HepG2 (cell line): ENCODE measurements at regions not wholly inside any gene's neighbourhood (a gene's known extent, or its start where the extent isn't known, plus 50 kb on each side); places are given as distances from the start of the nearest gene placed in this dataset.

Experiments
- ATF7-NPFF ChIP-seq: sonication (generic); formaldehyde crosslinking; IDR thresholded peaks from 2 replicates; pipeline ENCODE4 v1.8.1; 2023; ENCODE audit warnings: mild to moderate bottlenecking, low read depth, missing genetic modification reagents, moderate library complexity
- CCAR2 ChIP-seq: fragments of 200-400 bp; formaldehyde crosslinking; optimal IDR thresholded peaks from 2 replicates; pipeline ENCODE3; 2018; ENCODE audit warnings: low read depth, mild to moderate bottlenecking, low read length, moderate library complexity
- CHD2 ChIP-seq: IDR thresholded peaks from 2 replicates; pipeline ENCODE4 v1.6.1; 2011; ENCODE audit warnings: low read depth, low read length, improper control_type of control experiment
- CHD4 ChIP-seq: fragments of 200-600 bp; sonication (generic); IDR thresholded peaks from 2 replicates; pipeline ENCODE4 v1.7.0; 2017; ENCODE audit warnings: mild to moderate bottlenecking, low read length, borderline replicate concordance
- HNF4G ChIP-seq, 2 experiments: sonication (generic) in 1 of 2; formaldehyde crosslinking in 1 of 2; IDR thresholded peaks; 2 replicates each; pipeline versions ENCODE4 v1.4.0 to v1.6.1; 2011 to 2020; ENCODE audit warnings: borderline replicate concordance in 2 of 2, low read depth in 2 of 2, mild to moderate bottlenecking in 2 of 2, low read length in 1 of 2, missing genetic modification reagents in 1 of 2, moderate library complexity in 1 of 2
- ISX ChIP-seq: sonication (generic); formaldehyde crosslinking; conservative IDR thresholded peaks from 2 replicates; pipeline ENCODE4 v1.5.0; 2020; ENCODE audit warnings: missing genetic modification reagents
- NFE2 ChIP-seq: sonication (generic); formaldehyde crosslinking; IDR thresholded peaks from 2 replicates; pipeline ENCODE4 v1.4.0; 2020; ENCODE audit warnings: missing genetic modification reagents
- NPAS2 ChIP-seq: sonication (generic); formaldehyde crosslinking; IDR thresholded peaks from 2 replicates; pipeline ENCODE4 v1.8.0; 2022; ENCODE audit warnings: mild to moderate bottlenecking, missing genetic modification reagents, borderline replicate concordance
- RNF2 ChIP-seq: fragments of 450-650 bp; conservative IDR thresholded peaks from 2 replicates; pipeline ENCODE4 v1.6.1; 2016; ENCODE audit warnings: low read depth
- SRY ChIP-seq: sonication (generic); formaldehyde crosslinking; IDR thresholded peaks from 2 replicates; pipeline ENCODE4 v1.8.0; 2022; ENCODE audit warnings: mild to moderate bottlenecking, missing genetic modification reagents
- TFDP1 ChIP-seq: IDR thresholded peaks from 2 replicates; pipeline ENCODE4 v1.6.1; 2016; ENCODE audit warnings: missing compliant biosample characterization, missing genetic modification reagents, borderline replicate concordance
- ZNF275 ChIP-seq: sonication (generic); formaldehyde crosslinking; IDR thresholded peaks from 2 replicates; pipeline ENCODE4 v1.8.0; 2022; ENCODE audit warnings: missing genetic modification reagents, mild to moderate bottlenecking, inconsistent platforms, borderline replicate concordance
- ZNF326 ChIP-seq: sonication (generic); formaldehyde crosslinking; IDR thresholded peaks from 2 replicates; pipeline ENCODE4 v1.4.0; 2020; ENCODE audit warnings: missing genetic modification reagents, borderline replicate concordance
- ZNF367 ChIP-seq: sonication (generic); formaldehyde crosslinking; IDR thresholded peaks from 2 replicates; pipeline ENCODE4 v1.4.0; 2020; ENCODE audit warnings: missing genetic modification reagents, borderline replicate concordance
- ZNF484 ChIP-seq: sonication (generic); formaldehyde crosslinking; IDR thresholded peaks from 2 replicates; pipeline ENCODE4 v1.5.1; 2020; ENCODE audit warnings: mild to moderate bottlenecking, low read depth, missing genetic modification reagents, borderline replicate concordance
- ZNF768 ChIP-seq: sonication (generic); formaldehyde crosslinking; IDR thresholded peaks from 2 replicates; pipeline ENCODE4 v1.4.0; 2020; ENCODE audit warnings: missing genetic modification reagents
- ZNF775 ChIP-seq: sonication (generic); formaldehyde crosslinking; IDR thresholded peaks from 2 replicates; pipeline ENCODE4 v1.4.0; 2020; ENCODE audit warnings: missing genetic modification reagents, mild to moderate bottlenecking, moderate library complexity, borderline replicate concordance
- ZNF782 ChIP-seq: sonication (generic); formaldehyde crosslinking; IDR thresholded peaks from 2 replicates; pipeline ENCODE4 v1.4.0; 2020; ENCODE audit warnings: missing genetic modification reagents, mild to moderate bottlenecking, borderline replicate concordance
- ZSCAN21 ChIP-seq: sonication (generic); formaldehyde crosslinking; IDR thresholded peaks from 2 replicates; pipeline ENCODE4 v1.8.0; 2022; ENCODE audit warnings: mild to moderate bottlenecking, missing genetic modification reagents, moderate library complexity, borderline replicate concordance
- TF ChIP-seq, protein P1 (sequence below): sonication (generic); formaldehyde crosslinking; IDR thresholded peaks from 2 replicates; pipeline ENCODE4 v1.4.0; 2020; ENCODE audit warnings: missing genetic modification reagents
- TF ChIP-seq, protein P2 (sequence below): sonication (generic); formaldehyde crosslinking; IDR thresholded peaks from 2 replicates; pipeline ENCODE4 v1.5.0; 2020; ENCODE audit warnings: missing genetic modification reagents

DNA sequence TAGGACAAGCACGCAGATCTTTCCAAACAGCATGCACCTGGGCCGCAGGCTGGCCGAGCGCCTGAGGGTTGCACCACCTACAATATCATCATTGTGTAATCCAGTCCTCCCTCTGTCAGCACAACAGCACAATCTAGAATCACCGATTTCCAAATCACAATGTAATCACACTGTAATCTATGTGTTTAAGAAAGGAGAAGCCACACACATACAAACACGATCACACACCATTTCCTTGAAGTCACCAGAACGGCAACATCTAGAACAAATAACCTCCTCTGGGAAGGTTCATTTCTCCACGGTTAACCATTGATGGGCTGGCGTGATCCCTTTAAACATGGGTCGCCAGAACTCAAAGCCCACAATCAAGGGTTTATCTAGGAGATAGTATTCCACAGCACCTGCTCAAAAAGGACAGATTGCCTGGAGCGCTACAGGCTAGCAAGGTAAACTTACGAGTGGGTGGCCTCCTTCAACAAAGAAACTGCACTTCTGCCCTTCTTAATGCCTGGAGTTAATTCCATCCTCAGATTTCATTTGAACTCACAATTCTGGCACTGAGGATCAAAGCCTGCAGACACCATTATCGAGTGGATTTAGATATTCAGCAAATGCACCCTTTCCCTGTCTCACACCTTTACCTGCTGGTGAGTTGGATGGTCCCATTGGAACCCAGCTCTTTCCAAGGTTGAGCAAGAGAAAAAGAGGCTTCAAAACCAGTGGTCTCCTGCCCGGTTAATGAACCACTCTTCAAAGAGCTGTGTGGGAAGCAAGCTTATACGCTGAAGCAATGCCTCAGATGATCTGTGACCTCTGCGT lies 83.8 kb upstream of the FOXQ1 start (continued):
- TF ChIP-seq, protein P1, sequence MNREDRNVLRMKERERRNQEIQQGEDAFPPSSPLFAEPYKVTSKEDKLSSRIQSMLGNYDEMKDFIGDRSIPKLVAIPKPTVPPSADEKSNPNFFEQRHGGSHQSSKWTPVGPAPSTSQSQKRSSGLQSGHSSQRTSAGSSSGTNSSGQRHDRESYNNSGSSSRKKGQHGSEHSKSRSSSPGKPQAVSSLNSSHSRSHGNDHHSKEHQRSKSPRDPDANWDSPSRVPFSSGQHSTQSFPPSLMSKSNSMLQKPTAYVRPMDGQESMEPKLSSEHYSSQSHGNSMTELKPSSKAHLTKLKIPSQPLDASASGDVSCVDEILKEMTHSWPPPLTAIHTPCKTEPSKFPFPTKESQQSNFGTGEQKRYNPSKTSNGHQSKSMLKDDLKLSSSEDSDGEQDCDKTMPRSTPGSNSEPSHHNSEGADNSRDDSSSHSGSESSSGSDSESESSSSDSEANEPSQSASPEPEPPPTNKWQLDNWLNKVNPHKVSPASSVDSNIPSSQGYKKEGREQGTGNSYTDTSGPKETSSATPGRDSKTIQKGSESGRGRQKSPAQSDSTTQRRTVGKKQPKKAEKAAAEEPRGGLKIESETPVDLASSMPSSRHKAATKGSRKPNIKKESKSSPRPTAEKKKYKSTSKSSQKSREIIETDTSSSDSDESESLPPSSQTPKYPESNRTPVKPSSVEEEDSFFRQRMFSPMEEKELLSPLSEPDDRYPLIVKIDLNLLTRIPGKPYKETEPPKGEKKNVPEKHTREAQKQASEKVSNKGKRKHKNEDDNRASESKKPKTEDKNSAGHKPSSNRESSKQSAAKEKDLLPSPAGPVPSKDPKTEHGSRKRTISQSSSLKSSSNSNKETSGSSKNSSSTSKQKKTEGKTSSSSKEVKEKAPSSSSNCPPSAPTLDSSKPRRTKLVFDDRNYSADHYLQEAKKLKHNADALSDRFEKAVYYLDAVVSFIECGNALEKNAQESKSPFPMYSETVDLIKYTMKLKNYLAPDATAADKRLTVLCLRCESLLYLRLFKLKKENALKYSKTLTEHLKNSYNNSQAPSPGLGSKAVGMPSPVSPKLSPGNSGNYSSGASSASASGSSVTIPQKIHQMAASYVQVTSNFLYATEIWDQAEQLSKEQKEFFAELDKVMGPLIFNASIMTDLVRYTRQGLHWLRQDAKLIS (CRISPR knock-in tag): peak; percentile 89; the same call in 1 of the 2 replicates
- TF ChIP-seq ZNF326 (CRISPR knock-in tag) (no peak), CHD4 (peak; percentile 86), ZNF484 (no peak), CHD2 (no peak), RNF2 (peak; percentile 76; the same call in 1 of the 2 replicates), HNF4G (IDR thresholded peaks at IDR 0.05; ENCODE audit: borderline replicate concordance, low read depth, low read length) (peak; percentile 86), HNF4G (CRISPR knock-in tag; IDR thresholded peaks at IDR 0.05; ENCODE audit: borderline replicate concordance, low read depth) (peak; percentile 58), SRY (no peak; the same call in 1 of the 2 replicates), CCAR2 (no peak), ZNF775 (no peak; the same call in 1 of the 2 replicates), ZNF782 (CRISPR knock-in tag) (no peak; the same call in 1 of the 2 replicates), ZNF275 (CRISPR knock-in tag) (peak; percentile 77; the same call in 1 of the 2 replicates), TFDP1 (peak; percentile 77; the same call in 1 of the 2 replicates), ZNF367 (CRISPR knock-in tag) (no peak), NFE2 (CRISPR knock-in tag) (no peak), ZNF768 (CRISPR knock-in tag) (no peak), ISX (CRISPR knock-in tag) (peak; percentile 64; the same call in 1 of the 2 replicates), ZSCAN21 (0 out of 2 replicates have a peak, but pooled peaks have one; percentile 32), ATF7-NPFF (CRISPR knock-in tag) (0 out of 2 replicates have a peak, but pooled peaks have one; percentile 51), NPAS2 (CRISPR knock-in tag) (no peak)
- TF ChIP-seq, protein P2, sequence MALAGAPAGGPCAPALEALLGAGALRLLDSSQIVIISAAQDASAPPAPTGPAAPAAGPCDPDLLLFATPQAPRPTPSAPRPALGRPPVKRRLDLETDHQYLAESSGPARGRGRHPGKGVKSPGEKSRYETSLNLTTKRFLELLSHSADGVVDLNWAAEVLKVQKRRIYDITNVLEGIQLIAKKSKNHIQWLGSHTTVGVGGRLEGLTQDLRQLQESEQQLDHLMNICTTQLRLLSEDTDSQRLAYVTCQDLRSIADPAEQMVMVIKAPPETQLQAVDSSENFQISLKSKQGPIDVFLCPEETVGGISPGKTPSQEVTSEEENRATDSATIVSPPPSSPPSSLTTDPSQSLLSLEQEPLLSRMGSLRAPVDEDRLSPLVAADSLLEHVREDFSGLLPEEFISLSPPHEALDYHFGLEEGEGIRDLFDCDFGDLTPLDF (CRISPR knock-in tag): no peak; the same call in none of the 2 replicates
